GM12865 (cell line): ENCODE measurements at regions not wholly inside any gene's neighbourhood (a gene's known extent, or its start where the extent isn't known, plus 50 kb on each side); places are given as distances from the start of the nearest gene placed in this dataset.

ENCODE experiments used
- DNase-seq: peaks from one replicate; pipeline ENCODE4 v3.0.0; 2010; ENCODE audit warnings: low read depth
- H3K4me3 ChIP-seq: 2 replicates; pipeline ENCODE4 v1.5.1; 2011; ENCODE audit warnings: mild to moderate bottlenecking, low read depth, low read length, control low read depth
- CTCF ChIP-seq: IDR thresholded peaks from 2 replicates; pipeline ENCODE4 v1.5.1; 2011; ENCODE audit warnings: low read length, control low read depth, low read depth, inconsistent platforms; ENCODE audit not compliant: insufficient read depth; ENCODE audit errors: missing control alignments

- H3K4me3 ChIP-seq, result no peak overlapping the region
- no peak for DNase-seq
- TF ChIP-seq CTCF, result no peak
Measured at GRCh38 chr17:71067669-71068407, 898.5 kb downstream of the KCNJ2 start.

GRCh38 chr17:71068408-71068750, 899.0 kb downstream of the KCNJ2 start:
- H3K4me3 ChIP-seq, result no peak overlapping the region
- no peak for TF ChIP-seq CTCF
- no peak for DNase-seq

- H3K4me3 ChIP-seq, result no peak overlapping the region
- DNase-seq, result no peak
- no peak for TF ChIP-seq CTCF
Measured at GRCh38 chr17:71071041-71071440, 901.7 kb downstream of the KCNJ2 start.

GRCh38 chr17:71071837-71072236, 902.5 kb downstream of the KCNJ2 start:
- no peak for DNase-seq
- H3K4me3 ChIP-seq, result no peak overlapping the region
- no peak for TF ChIP-seq CTCF

GRCh38 chr17:71080937-71081336, 911.6 kb downstream of the KCNJ2 start:
- DNase-seq, result no peak
- H3K4me3 ChIP-seq, result no peak overlapping the region
- TF ChIP-seq CTCF, result no peak

GRCh38 chr17:71081666-71082065, 912.3 kb downstream of the KCNJ2 start:
- TF ChIP-seq CTCF, result no peak
- H3K4me3 ChIP-seq, result no peak overlapping the region
- DNase-seq, result no peak

- peak; percentile 26 for DNase-seq
- H3K4me3 ChIP-seq, result no peak overlapping the region
- TF ChIP-seq CTCF, result peak; percentile 38
Measured at GRCh38 chr17:71084219-71084618, 914.9 kb downstream of the KCNJ2 start.
